Neural crest cell (in vitro differentiated cells): ENCODE measurements at regions not wholly inside any gene's neighbourhood (a gene's known extent, or its start where the extent isn't known, plus 50 kb on each side); places are given as distances from the start of the nearest gene placed in this dataset.

Source experiments
- DNase-seq: peaks from one replicate; pipeline ENCODE4 v3.0.0; 2021; ENCODE audit warnings: low read depth, mixed read lengths, low spot score
- H3K27ac Mint-ChIP-seq: one replicate; pipeline ENCODE4 v1.8.0; 2021; ENCODE audit warnings: mild to moderate bottlenecking, mixed read lengths; ENCODE audit not compliant: unreplicated experiment
- H3K27me3 Mint-ChIP-seq: 2 replicates; pipeline ENCODE4 v1.8.0; 2021; ENCODE audit warnings: low read depth, mild to moderate bottlenecking, mixed read lengths
- H3K36me3 Mint-ChIP-seq: 2 replicates; pipeline ENCODE4 v1.8.0; 2021; ENCODE audit warnings: low read depth, mild to moderate bottlenecking, mixed read lengths
- H3K4me1 Mint-ChIP-seq: 2 replicates; pipeline ENCODE4 v1.8.0; 2021; ENCODE audit warnings: mixed read lengths
- H3K4me3 Mint-ChIP-seq: one replicate; pipeline ENCODE4 v1.8.0; 2021; ENCODE audit warnings: mild to moderate bottlenecking, mixed read lengths
- H3K9me3 Mint-ChIP-seq: 2 replicates; pipeline ENCODE4 v1.8.0; 2021; ENCODE audit warnings: mixed read lengths
- CTCF ChIP-seq: fragments of 200-600 bp; sonication (generic); conservative IDR thresholded peaks from 2 replicates; pipeline ENCODE4 v1.5.0; 2021; ENCODE audit warnings: antibody characterized with exemption, mild to moderate bottlenecking

GRCh38 chr20:24210356-24210755 is 221.8 kb upstream of the GGTLC1 start:
- Mint-ChIP-seq H3K27me3 (peaks cover 17% of the 10 kb centered on the region), H3K4me3 (no peak overlapping the region), H3K36me3 (peaks cover 2% of the 10 kb centered on the region), H3K4me1 (peaks cover 13% of the 10 kb centered on the region), H3K9me3 (no peaks in the 10 kb centered on the region), H3K27ac (no peak overlapping the region)
- TF ChIP-seq CTCF = no peak
- no peak for DNase-seq

GRCh38 chr20:24208652-24209051 is 220.1 kb upstream of the GGTLC1 start:
- Mint-ChIP-seq H3K27me3 (peaks cover 17% of the 10 kb centered on the region), H3K9me3 (no peaks in the 10 kb centered on the region), H3K27ac (no peak overlapping the region), H3K4me3 (no peak overlapping the region), H3K4me1 (peaks cover 13% of the 10 kb centered on the region), H3K36me3 (peaks cover 2% of the 10 kb centered on the region)
- no peak for DNase-seq
- TF ChIP-seq CTCF = peak; percentile 30

- H3K9me3 Mint-ChIP-seq = no peaks in the 10 kb centered on the region
- no peak for TF ChIP-seq CTCF
- H3K27ac Mint-ChIP-seq = no peak overlapping the region
Measured at GRCh38 chr20:24207803-24208300, 219.3 kb upstream of the GGTLC1 start.

GRCh38 chr20:24206995-24207394 is 218.4 kb upstream of the GGTLC1 start:
- H3K9me3 Mint-ChIP-seq = no peaks in the 10 kb centered on the region
- TF ChIP-seq CTCF = no peak
- H3K4me1 Mint-ChIP-seq = peaks cover 3% of the 10 kb centered on the region
- peaks cover 2% of the 10 kb centered on the region for H3K36me3 Mint-ChIP-seq
- no peak overlapping the region for H3K27ac Mint-ChIP-seq
- no peak overlapping the region for H3K4me3 Mint-ChIP-seq
- H3K27me3 Mint-ChIP-seq = peaks cover 5% of the 10 kb centered on the region
- no peak for DNase-seq

More at GRCh38 chr20:24207803-24208300, 219.3 kb upstream of the GGTLC1 start:
- peaks cover 11% of the 10 kb centered on the region for H3K4me1 Mint-ChIP-seq
- H3K4me3 Mint-ChIP-seq = no peak overlapping the region
- H3K36me3 Mint-ChIP-seq = peaks cover 2% of the 10 kb centered on the region
- H3K27me3 Mint-ChIP-seq = peaks cover 14% of the 10 kb centered on the region
- no peak for DNase-seq

- Mint-ChIP-seq H3K27me3 (no peaks in the 10 kb centered on the region), H3K27ac (no peak overlapping the region), H3K9me3 (no peaks in the 10 kb centered on the region), H3K4me3 (no peak overlapping the region), H3K4me1 (peaks cover 4% of the 10 kb centered on the region), H3K36me3 (peaks cover 2% of the 10 kb centered on the region)
- DNase-seq = no peak
- TF ChIP-seq CTCF = no peak
Measured at GRCh38 chr20:24203526-24204183, 215.1 kb upstream of the GGTLC1 start.
